ENCODE measurements at regions not wholly inside any gene's neighbourhood (a gene's known extent, or its start where the extent isn't known, plus 50 kb on each side); places are given as distances from the start of the nearest gene placed in this dataset.

DNA sequence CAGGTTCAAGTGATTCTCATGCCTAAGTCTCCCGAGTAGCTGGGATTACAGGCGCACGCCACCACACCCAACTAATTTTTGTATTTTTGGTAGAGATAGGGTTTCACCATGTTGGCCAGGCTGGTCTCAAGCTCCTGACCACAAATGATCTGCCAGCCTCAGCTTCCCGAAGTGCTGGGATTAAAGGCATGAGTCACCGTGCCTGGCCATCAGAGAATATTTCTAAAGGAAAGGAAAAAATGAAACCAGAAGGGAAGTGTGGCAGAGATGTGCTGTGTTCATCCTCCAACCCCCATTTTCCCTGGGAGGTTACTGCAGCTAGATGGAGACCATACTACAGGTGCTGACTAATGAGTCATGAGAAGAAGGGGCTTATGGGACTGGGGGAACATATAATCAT lies 964.1 kb downstream of the TTLL7 start:
- no peak for TF ChIP-seq POLR2A (IDR thresholded peaks at IDR 0.05)
- no peak for TF ChIP-seq CTCF (IDR thresholded peaks at IDR 0.05)
